SK-N-SH (cell line): ENCODE measurements at regions not wholly inside any gene's neighbourhood (a gene's known extent, or its start where the extent isn't known, plus 50 kb on each side); places are given as distances from the start of the nearest gene placed in this dataset.

Source experiments
- ELF1 ChIP-seq: IDR thresholded peaks from 2 replicates; pipeline ENCODE4 v1.4.0; 2012
- EP300 ChIP-seq, 2 experiments: IDR thresholded peaks; 2 replicates each; pipeline versions ENCODE4 v1.4.0 to v1.6.1; 2012; ENCODE audit warnings: borderline replicate concordance in 1 of 2, low read depth in 1 of 2, low read length in 1 of 2
- RFX5 ChIP-seq: IDR thresholded peaks from 2 replicates; pipeline ENCODE4 v1.6.1; 2012; ENCODE audit warnings: mild to moderate bottlenecking, improper control_type of control experiment, low read length
- RXRA ChIP-seq: IDR thresholded peaks from 2 replicates; pipeline ENCODE4 v1.4.0; 2012; ENCODE audit warnings: low read depth, mild to moderate bottlenecking, borderline replicate concordance
- YY1 ChIP-seq: IDR thresholded peaks from 2 replicates; pipeline ENCODE4 v1.4.0; 2012; ENCODE audit warnings: low read depth, mild to moderate bottlenecking
- TF ChIP-seq, protein P1 (sequence below): fragments of 200-600 bp; sonication (generic); IDR thresholded peaks from 2 replicates; pipeline ENCODE4 v1.6.1; 2017; ENCODE audit warnings: antibody characterized with exemption, mild to moderate bottlenecking, moderate library complexity
- TF ChIP-seq, protein P2 (sequence below): IDR thresholded peaks from 2 replicates; pipeline ENCODE4 v1.4.0; 2012; ENCODE audit warnings: low read depth, borderline replicate concordance
- TF ChIP-seq, protein P3 (sequence below): fragments of 150-350 bp; IDR thresholded peaks from 2 replicates; pipeline ENCODE4 v1.6.1; 2017; ENCODE audit warnings: antibody characterized with exemption, low read length, low read depth, borderline replicate concordance

DNA sequence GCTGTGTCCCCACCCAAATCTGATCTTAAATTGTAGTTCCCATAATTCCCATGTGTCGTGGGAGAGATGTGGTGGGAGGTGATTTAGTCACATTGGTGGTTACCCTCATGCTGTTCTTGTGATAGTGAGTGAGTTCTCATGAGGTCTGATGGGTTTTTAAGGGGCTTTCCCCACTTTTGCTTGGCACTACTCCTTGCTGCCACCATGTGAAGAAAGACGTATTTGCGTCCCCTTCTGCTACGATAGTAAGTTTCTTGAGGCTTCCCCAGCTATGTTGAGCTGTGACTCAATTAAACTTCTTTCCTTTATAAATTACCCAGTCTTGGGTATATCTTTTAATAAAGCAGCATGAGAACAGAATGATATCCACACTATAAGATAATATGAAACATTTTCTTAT is 1023.4 kb downstream of the TLE4 start:
- TF ChIP-seq RFX5 (no peak), RXRA (no peak), EP300 (IDR thresholded peaks at IDR 0.05; ENCODE audit: borderline replicate concordance in 1 of 2, low read depth in 1 of 2, low read length in 1 of 2) (no peak), YY1 (no peak), ELF1 (no peak)
- TF ChIP-seq, protein P1, sequence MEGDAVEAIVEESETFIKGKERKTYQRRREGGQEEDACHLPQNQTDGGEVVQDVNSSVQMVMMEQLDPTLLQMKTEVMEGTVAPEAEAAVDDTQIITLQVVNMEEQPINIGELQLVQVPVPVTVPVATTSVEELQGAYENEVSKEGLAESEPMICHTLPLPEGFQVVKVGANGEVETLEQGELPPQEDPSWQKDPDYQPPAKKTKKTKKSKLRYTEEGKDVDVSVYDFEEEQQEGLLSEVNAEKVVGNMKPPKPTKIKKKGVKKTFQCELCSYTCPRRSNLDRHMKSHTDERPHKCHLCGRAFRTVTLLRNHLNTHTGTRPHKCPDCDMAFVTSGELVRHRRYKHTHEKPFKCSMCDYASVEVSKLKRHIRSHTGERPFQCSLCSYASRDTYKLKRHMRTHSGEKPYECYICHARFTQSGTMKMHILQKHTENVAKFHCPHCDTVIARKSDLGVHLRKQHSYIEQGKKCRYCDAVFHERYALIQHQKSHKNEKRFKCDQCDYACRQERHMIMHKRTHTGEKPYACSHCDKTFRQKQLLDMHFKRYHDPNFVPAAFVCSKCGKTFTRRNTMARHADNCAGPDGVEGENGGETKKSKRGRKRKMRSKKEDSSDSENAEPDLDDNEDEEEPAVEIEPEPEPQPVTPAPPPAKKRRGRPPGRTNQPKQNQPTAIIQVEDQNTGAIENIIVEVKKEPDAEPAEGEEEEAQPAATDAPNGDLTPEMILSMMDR: no peak
- TF ChIP-seq, protein P2, sequence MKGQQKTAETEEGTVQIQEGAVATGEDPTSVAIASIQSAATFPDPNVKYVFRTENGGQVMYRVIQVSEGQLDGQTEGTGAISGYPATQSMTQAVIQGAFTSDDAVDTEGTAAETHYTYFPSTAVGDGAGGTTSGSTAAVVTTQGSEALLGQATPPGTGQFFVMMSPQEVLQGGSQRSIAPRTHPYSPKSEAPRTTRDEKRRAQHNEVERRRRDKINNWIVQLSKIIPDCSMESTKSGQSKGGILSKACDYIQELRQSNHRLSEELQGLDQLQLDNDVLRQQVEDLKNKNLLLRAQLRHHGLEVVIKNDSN: no peak
- TF ChIP-seq, protein P3, sequence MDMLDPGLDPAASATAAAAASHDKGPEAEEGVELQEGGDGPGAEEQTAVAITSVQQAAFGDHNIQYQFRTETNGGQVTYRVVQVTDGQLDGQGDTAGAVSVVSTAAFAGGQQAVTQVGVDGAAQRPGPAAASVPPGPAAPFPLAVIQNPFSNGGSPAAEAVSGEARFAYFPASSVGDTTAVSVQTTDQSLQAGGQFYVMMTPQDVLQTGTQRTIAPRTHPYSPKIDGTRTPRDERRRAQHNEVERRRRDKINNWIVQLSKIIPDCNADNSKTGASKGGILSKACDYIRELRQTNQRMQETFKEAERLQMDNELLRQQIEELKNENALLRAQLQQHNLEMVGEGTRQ: no peak
